ENCODE measurements at regions not wholly inside any gene's neighbourhood (a gene's known extent, or its start where the extent isn't known, plus 50 kb on each side); places are given as distances from the start of the nearest gene placed in this dataset.

DNA sequence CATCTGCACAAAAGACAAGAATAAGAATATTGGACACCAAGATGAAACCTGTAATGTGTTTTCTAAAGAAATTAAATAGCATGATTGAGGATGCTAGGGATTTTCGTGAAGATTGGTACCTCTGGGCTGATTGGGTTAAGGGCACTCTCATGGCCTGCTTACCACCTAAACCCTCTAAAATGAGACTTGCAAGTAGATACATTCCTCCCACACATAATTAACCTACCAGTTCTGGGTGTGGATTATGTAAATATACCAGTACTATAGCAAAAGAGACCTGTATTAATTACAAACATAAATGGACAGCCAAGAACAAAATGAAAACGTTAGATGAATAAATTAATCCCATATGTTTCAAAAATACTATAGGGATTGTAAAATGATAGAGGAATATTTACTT is 1069.6 kb upstream of the B3GALT2 start:
- TF ChIP-seq, protein P1, sequence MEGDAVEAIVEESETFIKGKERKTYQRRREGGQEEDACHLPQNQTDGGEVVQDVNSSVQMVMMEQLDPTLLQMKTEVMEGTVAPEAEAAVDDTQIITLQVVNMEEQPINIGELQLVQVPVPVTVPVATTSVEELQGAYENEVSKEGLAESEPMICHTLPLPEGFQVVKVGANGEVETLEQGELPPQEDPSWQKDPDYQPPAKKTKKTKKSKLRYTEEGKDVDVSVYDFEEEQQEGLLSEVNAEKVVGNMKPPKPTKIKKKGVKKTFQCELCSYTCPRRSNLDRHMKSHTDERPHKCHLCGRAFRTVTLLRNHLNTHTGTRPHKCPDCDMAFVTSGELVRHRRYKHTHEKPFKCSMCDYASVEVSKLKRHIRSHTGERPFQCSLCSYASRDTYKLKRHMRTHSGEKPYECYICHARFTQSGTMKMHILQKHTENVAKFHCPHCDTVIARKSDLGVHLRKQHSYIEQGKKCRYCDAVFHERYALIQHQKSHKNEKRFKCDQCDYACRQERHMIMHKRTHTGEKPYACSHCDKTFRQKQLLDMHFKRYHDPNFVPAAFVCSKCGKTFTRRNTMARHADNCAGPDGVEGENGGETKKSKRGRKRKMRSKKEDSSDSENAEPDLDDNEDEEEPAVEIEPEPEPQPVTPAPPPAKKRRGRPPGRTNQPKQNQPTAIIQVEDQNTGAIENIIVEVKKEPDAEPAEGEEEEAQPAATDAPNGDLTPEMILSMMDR (IDR thresholded peaks at IDR 0.05): no peak
- TF ChIP-seq POLR2A (IDR thresholded peaks at IDR 0.05; ENCODE audit: low read length): no peak
- no peak for TF ChIP-seq TP53 (CRISPR knock-in tag; IDR thresholded peaks at IDR 0.05)
- no peak for TF ChIP-seq USF2 (IDR thresholded peaks at IDR 0.05)
- TF ChIP-seq, protein P2, sequence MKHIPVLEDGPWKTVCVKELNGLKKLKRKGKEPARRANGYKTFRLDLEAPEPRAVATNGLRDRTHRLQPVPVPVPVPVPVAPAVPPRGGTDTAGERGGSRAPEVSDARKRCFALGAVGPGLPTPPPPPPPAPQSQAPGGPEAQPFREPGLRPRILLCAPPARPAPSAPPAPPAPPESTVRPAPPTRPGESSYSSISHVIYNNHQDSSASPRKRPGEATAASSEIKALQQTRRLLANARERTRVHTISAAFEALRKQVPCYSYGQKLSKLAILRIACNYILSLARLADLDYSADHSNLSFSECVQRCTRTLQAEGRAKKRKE (CRISPR knock-in tag; IDR thresholded peaks at IDR 0.05; ENCODE audit: low read depth): no peak
- TF ChIP-seq CEBPB (IDR thresholded peaks at IDR 0.05): no peak
- no peak for TF ChIP-seq RAD21 (conservative IDR thresholded peaks at IDR 0.05 in 1 of 2, IDR thresholded peaks at IDR 0.05 in 1 of 2)
- TF ChIP-seq ESRRA (IDR thresholded peaks at IDR 0.05; ENCODE audit: borderline replicate concordance, low read length): no peak
- no peak for TF ChIP-seq JUNB (IDR thresholded peaks at IDR 0.05)
- TF ChIP-seq EP300 (IDR thresholded peaks at IDR 0.05): no peak
- no peak for TF ChIP-seq SMC3 (IDR thresholded peaks at IDR 0.05)
- TF ChIP-seq MYC (IDR thresholded peaks at IDR 0.05; ENCODE audit: borderline replicate concordance, low read length): no peak
- no peak for TF ChIP-seq KDM5A (IDR thresholded peaks at IDR 0.05)

Measured in A549 (cell line).